CD4-positive, CD25-positive, alpha-beta regulatory T cell (primary cell): ENCODE measurements at regions not wholly inside any gene's neighbourhood (a gene's known extent, or its start where the extent isn't known, plus 50 kb on each side); places are given as distances from the start of the nearest gene placed in this dataset.

Experiments used
- ATAC-seq, 2 donors: fragments of 150-1000 bp; cut with Tn5 transposase; one replicate each; pipeline ENCODE4 v1.10.0; 2021; ENCODE audit warnings: low read depth in 2 of 2, moderate number of reproducible peaks in 2 of 2, moderate library complexity in 1 of 2
- DNase-seq, 3 donors: peaks; one replicate each; pipeline versions ENCODE4 v3.0.0 to v3.0.0-alpha.2; 2012 to 2022; ENCODE audit warnings: mixed read lengths in 1 of 3
- H3K27ac ChIP-seq: one replicate; pipeline ENCODE4 v1.7.0; 2013; ENCODE audit warnings: mild to moderate bottlenecking, low read length; ENCODE audit not compliant: insufficient read depth, poor library complexity, severe bottlenecking
- H3K27me3 ChIP-seq: one replicate; pipeline ENCODE4 v1.7.0; 2013; ENCODE audit warnings: low read length; ENCODE audit not compliant: control insufficient read depth, insufficient read depth
- H3K36me3 ChIP-seq: one replicate; pipeline ENCODE4 v1.7.0; 2013; ENCODE audit warnings: mild to moderate bottlenecking, low read length, moderate library complexity; ENCODE audit not compliant: control insufficient read depth, insufficient read depth
- H3K4me1 ChIP-seq: 2 replicates; pipeline ENCODE4 v1.7.0; 2013; ENCODE audit warnings: mild to moderate bottlenecking, low read length; ENCODE audit not compliant: insufficient read depth, control insufficient read depth, poor library complexity, severe bottlenecking
- H3K4me3 ChIP-seq: one replicate; pipeline ENCODE4 v1.7.0; 2013; ENCODE audit warnings: low read depth, mild to moderate bottlenecking, low read length, moderate library complexity
- H3K9me3 ChIP-seq, 2 experiments: 1 replicate in 1 of 2; 2 replicates in 1 of 2; pipeline ENCODE4 v1.7.0; 2013; ENCODE audit warnings: low read length in 2 of 2, mild to moderate bottlenecking in 1 of 2, moderate library complexity in 1 of 2; ENCODE audit not compliant: control insufficient read depth in 2 of 2
- H3K27ac Mint-ChIP-seq, 3 donors: one replicate each; pipeline ENCODE4 v1.8.0; 2020 to 2022; ENCODE audit warnings: mild to moderate bottlenecking in 3 of 3, mixed read lengths in 3 of 3, moderate library complexity in 2 of 3
- H3K27me3 Mint-ChIP-seq: one replicate; pipeline ENCODE4 v1.8.0; 2022; ENCODE audit warnings: mild to moderate bottlenecking, mixed read lengths
- H3K36me3 Mint-ChIP-seq: one replicate; pipeline ENCODE4 v1.8.0; 2020; ENCODE audit warnings: mixed read lengths
- H3K4me1 Mint-ChIP-seq, 4 donors: one replicate each; pipeline ENCODE4 v1.8.0; 2020 to 2022; ENCODE audit warnings: mixed read lengths in 4 of 4, mild to moderate bottlenecking in 1 of 4
- H3K4me3 Mint-ChIP-seq, 4 donors: one replicate each; pipeline ENCODE4 v1.8.0; 2020 to 2022; ENCODE audit warnings: mild to moderate bottlenecking in 4 of 4, mixed read lengths in 4 of 4, moderate library complexity in 3 of 4
- H3K9me3 Mint-ChIP-seq, 7 donors: one replicate each; pipeline ENCODE4 v1.8.0; 2020 to 2022; ENCODE audit warnings: mixed read lengths in 7 of 7, mild to moderate bottlenecking in 3 of 7, moderate library complexity in 2 of 7

GRCh38 chr5:2430606-2431005 is 320.9 kb downstream of the IRX2 start:
- Mint-ChIP-seq H3K27ac (no peak overlapping the region), H3K36me3 (no peaks in the 10 kb centered on the region), H3K4me1 (no peaks in the 10 kb centered on the region), H3K27me3 (no peaks in the 10 kb centered on the region), H3K9me3 (peaks cover 0 to 27% (median 6%) of the 10 kb centered on the region in 7 donors), H3K4me3 (no peak overlapping the region)
- H3K4me1 ChIP-seq: no peaks in the 10 kb centered on the region
- no peaks in the 10 kb centered on the region for H3K36me3 ChIP-seq
- ATAC-seq (no peak), DNase-seq (no peak)
- H3K27me3 ChIP-seq: no peaks in the 10 kb centered on the region
- H3K27ac ChIP-seq: no peak overlapping the region
- peaks cover 0 to 5% of the 10 kb centered on the region in 2 experiments for H3K9me3 ChIP-seq
- no peak overlapping the region for H3K4me3 ChIP-seq

- peaks cover 0 to 20% (median 10%) of the 10 kb centered on the region in 7 donors for H3K9me3 Mint-ChIP-seq
- H3K9me3 ChIP-seq: peaks cover 0 to 12% of the 10 kb centered on the region in 2 experiments
- no peaks in the 10 kb centered on the region for H3K27me3 Mint-ChIP-seq
- DNase-seq (no peak), ATAC-seq (no peak)
- no peaks in the 10 kb centered on the region for H3K36me3 ChIP-seq
- H3K4me3 ChIP-seq: no peak overlapping the region
- no peaks in the 10 kb centered on the region for H3K4me1 Mint-ChIP-seq
- no peak overlapping the region for H3K27ac Mint-ChIP-seq
- H3K4me3 Mint-ChIP-seq: no peak overlapping the region
- no peaks in the 10 kb centered on the region for H3K4me1 ChIP-seq
- H3K27me3 ChIP-seq: no peaks in the 10 kb centered on the region
- no peak overlapping the region for H3K27ac ChIP-seq
- H3K36me3 Mint-ChIP-seq: no peaks in the 10 kb centered on the region
These were observed 323.5 kb downstream of the IRX2 start for GRCh38 chr5:2427983-2428382.

GRCh38 chr5:2423634-2424033 is 327.8 kb downstream of the IRX2 start:
- Mint-ChIP-seq H3K36me3 (no peaks in the 10 kb centered on the region), H3K4me1 (no peaks in the 10 kb centered on the region), H3K9me3 (peaks cover 0 to 14% (median 5%) of the 10 kb centered on the region in 7 donors)

GRCh38 chr5:2417301-2417700 is 334.2 kb downstream of the IRX2 start:
- no peaks in the 10 kb centered on the region for H3K27me3 ChIP-seq
- no peak overlapping the region for H3K4me3 ChIP-seq
- no peak overlapping the region for H3K27ac Mint-ChIP-seq
- DNase-seq (no peak), ATAC-seq (no peak)
- no peaks in the 10 kb centered on the region for H3K4me1 Mint-ChIP-seq
- peaks cover 4% of the 10 kb centered on the region for H3K27me3 Mint-ChIP-seq
- H3K9me3 ChIP-seq: no peaks in the 10 kb centered on the region
- H3K4me3 Mint-ChIP-seq: no peak overlapping the region
- H3K9me3 Mint-ChIP-seq: peaks cover 0 to 17% (median 4%) of the 10 kb centered on the region in 7 donors
- no peaks in the 10 kb centered on the region for H3K4me1 ChIP-seq
- H3K36me3 ChIP-seq: no peaks in the 10 kb centered on the region
- H3K36me3 Mint-ChIP-seq: no peaks in the 10 kb centered on the region
- no peak overlapping the region for H3K27ac ChIP-seq

More at GRCh38 chr5:2423634-2424033, 327.8 kb downstream of the IRX2 start:
- Histone ChIP-seq H3K4me1 (no peaks in the 10 kb centered on the region), H3K4me3 (no peak overlapping the region), H3K36me3 (no peaks in the 10 kb centered on the region), H3K9me3 (peaks cover 0 to 8% of the 10 kb centered on the region in 2 experiments), H3K27me3 (no peaks in the 10 kb centered on the region), H3K27ac (no peak overlapping the region)
- ATAC-seq (no peak), DNase-seq (no peak)
- Mint-ChIP-seq H3K27me3 (peaks cover 4% of the 10 kb centered on the region), H3K27ac (no peak overlapping the region), H3K4me3 (no peak overlapping the region)

DNA sequence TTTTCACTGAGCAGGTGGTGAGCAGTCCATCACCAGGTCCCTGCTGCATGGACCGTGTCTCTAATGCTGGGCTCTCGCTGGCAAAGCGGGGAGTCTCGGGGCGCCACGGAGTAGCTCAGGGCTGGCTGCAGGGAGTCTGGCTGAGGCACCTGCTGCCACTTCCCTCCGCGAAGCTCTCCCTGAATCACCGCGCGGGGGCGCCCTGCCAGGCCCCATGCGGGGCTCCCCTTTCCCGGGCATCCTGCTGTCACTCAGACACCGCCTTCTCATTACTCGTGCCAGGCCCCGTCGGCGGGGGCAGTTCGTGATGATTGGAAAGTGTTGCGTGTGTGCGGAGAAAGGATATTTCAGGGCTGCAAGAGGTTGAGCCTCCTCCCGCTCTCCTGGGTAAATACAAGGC is 335.8 kb downstream of the IRX2 start:
- Mint-ChIP-seq H3K36me3 (no peaks in the 10 kb centered on the region), H3K9me3 (peaks cover 0 to 17% (median 2%) of the 10 kb centered on the region in 7 donors), H3K27me3 (no peaks in the 10 kb centered on the region), H3K4me3 (no peak overlapping the region), H3K4me1 (no peaks in the 10 kb centered on the region), H3K27ac (no peak overlapping the region)
- no peaks in the 10 kb centered on the region for H3K27me3 ChIP-seq
- no peak overlapping the region for H3K27ac ChIP-seq
- no peak overlapping the region for H3K4me3 ChIP-seq
- no peaks in the 10 kb centered on the region for H3K9me3 ChIP-seq
- DNase-seq (no peak), ATAC-seq (no peak)
- H3K4me1 ChIP-seq: no peaks in the 10 kb centered on the region
- no peaks in the 10 kb centered on the region for H3K36me3 ChIP-seq

- Histone ChIP-seq H3K27ac (no peak overlapping the region), H3K4me3 (no peak overlapping the region), H3K4me1 (no peaks in the 10 kb centered on the region), H3K36me3 (no peaks in the 10 kb centered on the region), H3K27me3 (no peaks in the 10 kb centered on the region), H3K9me3 (no peaks in the 10 kb centered on the region)
- H3K9me3 Mint-ChIP-seq: peaks cover 0 to 8% (median 1%) of the 10 kb centered on the region in 7 donors
- H3K36me3 Mint-ChIP-seq: no peaks in the 10 kb centered on the region
- no peaks in the 10 kb centered on the region for H3K4me1 Mint-ChIP-seq
- no peaks in the 10 kb centered on the region for H3K27me3 Mint-ChIP-seq
- no peak for ATAC-seq
- no peak overlapping the region for H3K4me3 Mint-ChIP-seq
- no peak for DNase-seq
- H3K27ac Mint-ChIP-seq: no peak overlapping the region
These were observed 341.0 kb downstream of the IRX2 start for GRCh38 chr5:2410451-2410850.

- H3K9me3 Mint-ChIP-seq: peaks cover 0 to 4% (median 0%) of the 10 kb centered on the region in 7 donors
- no peak for ATAC-seq
- no peaks in the 10 kb centered on the region for H3K27me3 ChIP-seq
- no peak overlapping the region for H3K27ac Mint-ChIP-seq
- no peaks in the 10 kb centered on the region for H3K9me3 ChIP-seq
- H3K4me3 ChIP-seq: no peak overlapping the region
- no peak overlapping the region for H3K27ac ChIP-seq
- H3K36me3 Mint-ChIP-seq: no peaks in the 10 kb centered on the region
- DNase-seq: no peak
- no peaks in the 10 kb centered on the region for H3K4me1 Mint-ChIP-seq
- H3K4me1 ChIP-seq: no peaks in the 10 kb centered on the region
- H3K27me3 Mint-ChIP-seq: no peaks in the 10 kb centered on the region
- no peaks in the 10 kb centered on the region for H3K36me3 ChIP-seq
- no peak overlapping the region for H3K4me3 Mint-ChIP-seq
These were observed 348.2 kb downstream of the IRX2 start for GRCh38 chr5:2403296-2403695.

DNA sequence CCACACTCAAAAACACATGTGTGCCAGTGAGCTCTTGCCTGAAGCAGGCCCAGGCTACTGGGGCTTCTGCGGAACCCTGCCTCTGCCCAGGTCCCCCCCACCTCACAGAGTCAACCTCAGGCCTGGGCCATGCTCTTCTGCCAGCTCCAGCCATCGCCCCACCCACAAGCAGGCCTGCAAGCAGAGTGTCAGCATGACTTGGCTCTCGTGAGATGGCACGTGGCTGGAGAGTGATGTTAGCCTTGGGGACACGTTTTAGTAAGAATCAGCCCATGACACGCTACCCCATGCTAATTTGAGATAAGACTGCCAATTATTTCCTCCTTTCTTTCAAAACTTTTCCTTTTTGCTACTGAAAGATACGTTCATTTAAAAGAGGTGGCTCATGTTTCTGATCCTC is 351.7 kb downstream of the IRX2 start:
- no peak overlapping the region for H3K4me3 ChIP-seq
- H3K4me1 ChIP-seq: no peaks in the 10 kb centered on the region
- no peak overlapping the region for H3K27ac Mint-ChIP-seq
- H3K4me3 Mint-ChIP-seq: no peak overlapping the region
- H3K36me3 Mint-ChIP-seq: no peaks in the 10 kb centered on the region
- peaks cover 0 to 4% (median 0%) of the 10 kb centered on the region in 7 donors for H3K9me3 Mint-ChIP-seq
- no peaks in the 10 kb centered on the region for H3K27me3 ChIP-seq
- no peaks in the 10 kb centered on the region for H3K36me3 ChIP-seq
- H3K27ac ChIP-seq: no peak overlapping the region
- no peak for ATAC-seq
- H3K4me1 Mint-ChIP-seq: no peaks in the 10 kb centered on the region
- no peaks in the 10 kb centered on the region for H3K27me3 Mint-ChIP-seq
- DNase-seq: no peak
- no peaks in the 10 kb centered on the region for H3K9me3 ChIP-seq
